ENCODE measurements at regions not wholly inside any gene's neighbourhood (a gene's known extent, or its start where the extent isn't known, plus 50 kb on each side); places are given as distances from the start of the nearest gene placed in this dataset.
A peak's percentile ranks its signal among the peaks of the same experiment; 100 is the strongest.

- Mint-ChIP-seq H3K27me3 (ENCODE audit: low read depth) (no peaks in the 10 kb centered on the region), H3K9me3 (peaks cover 2% of the 10 kb centered on the region), H3K4me3 (peak overlapping the region; percentile 36), H3K36me3 (ENCODE audit: low read depth) (peaks cover 2% of the 10 kb centered on the region), H3K4me1 (peaks cover 35% of the 10 kb centered on the region), H3K27ac (ENCODE audit: unreplicated experiment) (peak overlapping the region; percentile 91)
- TF ChIP-seq CTCF (conservative IDR thresholded peaks at IDR 0.05), result no peak
- DNase-seq (ENCODE audit: low read depth, low spot score), result no peak
Observed at GRCh38 chr6:141265756-141266623, 866.7 kb upstream of the GJE1 start.

GRCh38 chr6:141264101-141264500 is 868.6 kb upstream of the GJE1 start:
- TF ChIP-seq CTCF (conservative IDR thresholded peaks at IDR 0.05), result no peak
- peaks cover 2% of the 10 kb centered on the region for H3K9me3 Mint-ChIP-seq
- H3K27me3 Mint-ChIP-seq (ENCODE audit: low read depth), result no peaks in the 10 kb centered on the region
- H3K27ac Mint-ChIP-seq (ENCODE audit: unreplicated experiment), result no peak overlapping the region
- H3K36me3 Mint-ChIP-seq (ENCODE audit: low read depth), result peaks cover 8% of the 10 kb centered on the region
- H3K4me3 Mint-ChIP-seq, result no peak overlapping the region
- H3K4me1 Mint-ChIP-seq, result peaks cover 35% of the 10 kb centered on the region
- DNase-seq (ENCODE audit: low read depth, low spot score), result no peak

GRCh38 chr6:141261672-141262060 is 871.1 kb upstream of the GJE1 start:
- no peak overlapping the region for H3K4me3 Mint-ChIP-seq
- DNase-seq (ENCODE audit: low read depth, low spot score), result no peak
- no peak for TF ChIP-seq CTCF (conservative IDR thresholded peaks at IDR 0.05)
- H3K9me3 Mint-ChIP-seq, result peaks cover 2% of the 10 kb centered on the region
- peaks cover 8% of the 10 kb centered on the region for H3K36me3 Mint-ChIP-seq (ENCODE audit: low read depth)
- H3K4me1 Mint-ChIP-seq, result peaks cover 28% of the 10 kb centered on the region
- peak overlapping the region; percentile 87 for H3K27ac Mint-ChIP-seq (ENCODE audit: unreplicated experiment)
- H3K27me3 Mint-ChIP-seq (ENCODE audit: low read depth), result no peaks in the 10 kb centered on the region

GRCh38 chr6:141261016-141261671 is 871.6 kb upstream of the GJE1 start:
- Mint-ChIP-seq H3K4me1 (peaks cover 22% of the 10 kb centered on the region), H3K27ac (ENCODE audit: unreplicated experiment) (no peak overlapping the region), H3K27me3 (ENCODE audit: low read depth) (no peaks in the 10 kb centered on the region), H3K36me3 (ENCODE audit: low read depth) (peaks cover 8% of the 10 kb centered on the region), H3K4me3 (no peak overlapping the region), H3K9me3 (peaks cover 4% of the 10 kb centered on the region)
- DNase-seq (ENCODE audit: low read depth, low spot score), result no peak
- TF ChIP-seq CTCF (conservative IDR thresholded peaks at IDR 0.05), result no peak

- no peak for DNase-seq (ENCODE audit: low read depth, low spot score)
- no peak overlapping the region for H3K27ac Mint-ChIP-seq (ENCODE audit: unreplicated experiment)
- H3K9me3 Mint-ChIP-seq, result peaks cover 4% of the 10 kb centered on the region
- H3K36me3 Mint-ChIP-seq (ENCODE audit: low read depth), result peaks cover 8% of the 10 kb centered on the region
- no peaks in the 10 kb centered on the region for H3K27me3 Mint-ChIP-seq (ENCODE audit: low read depth)
- peaks cover 17% of the 10 kb centered on the region for H3K4me1 Mint-ChIP-seq
- no peak overlapping the region for H3K4me3 Mint-ChIP-seq
- TF ChIP-seq CTCF (conservative IDR thresholded peaks at IDR 0.05), result no peak
Observed at GRCh38 chr6:141260627-141261015, 872.1 kb upstream of the GJE1 start.

Data from neural crest cell (in vitro differentiated cells).